ENCODE measurements at regions not wholly inside any gene's neighbourhood (a gene's known extent, or its start where the extent isn't known, plus 50 kb on each side); places are given as distances from the start of the nearest gene placed in this dataset.

- Histone ChIP-seq H3K9ac (replicated peaks; ENCODE audit: extremely low read depth, insufficient read depth, low read length) (no peak overlapping the region), H4K20me1 (replicated peaks; ENCODE audit: control insufficient read depth, extremely low read depth, insufficient read depth, low read length) (no peaks in the 10 kb centered on the region), H3K79me2 (ENCODE audit: control insufficient read depth, insufficient read depth, low read length) (no peaks in the 10 kb centered on the region), H2AFZ (ENCODE audit: low read depth, low read length) (no peak overlapping the region), H3K4me1 (ENCODE audit: control insufficient read depth, extremely low read depth, insufficient read depth, low read length) (no peaks in the 10 kb centered on the region), H3K9me1 (replicated peaks; ENCODE audit: control insufficient read depth, extremely low read depth, insufficient read depth, low read length) (no peaks in the 10 kb centered on the region), H3K4me3 (replicated peaks in 1 of 3; ENCODE audit: insufficient read depth in 1 of 3, low read depth in 1 of 3, low read length in 3 of 3) (no peak overlapping the region), H3K9me3 (replicated peaks; ENCODE audit: control insufficient read depth, insufficient read depth, low read length) (no peaks in the 10 kb centered on the region), H3K27me3 (ENCODE audit: control insufficient read depth in 2 of 2, insufficient read depth in 2 of 2, low read length in 2 of 2) (no peaks in the 10 kb centered on the region), H3K27ac (ENCODE audit: insufficient read depth, low read depth, low read length) (no peak overlapping the region), H3K36me3 (ENCODE audit: control insufficient read depth in 2 of 2, extremely low read depth in 1 of 2, insufficient read depth in 2 of 2, low read length in 2 of 2) (no peaks in the 10 kb centered on the region), H3K4me2 (ENCODE audit: insufficient read depth, low read length) (no peak overlapping the region)
- ChIA-PET POLR2A (no interaction called here), CTCF (no interaction called here)
- dilution Hi-C loops (cut with MboI; ENCODE audit: extremely low pct_ligation_motif_present, low sequenced_read_pairs), result no loop called here
- no peak for DNase-seq (ENCODE audit: low read depth, low spot score)
- TF ChIP-seq JUN (IDR thresholded peaks at IDR 0.05; ENCODE audit: borderline replicate concordance, insufficient read depth, insufficient read length, low read depth), result no peak
- no peak for TF ChIP-seq EZH2 (IDR thresholded peaks at IDR 0.05; ENCODE audit: borderline replicate concordance, low read depth, low read length, severe bottlenecking)
- no peak for TF ChIP-seq MAX (IDR thresholded peaks at IDR 0.05; ENCODE audit: insufficient read depth, insufficient read length)
- TF ChIP-seq POLR2AphosphoS5 (IDR thresholded peaks at IDR 0.05; ENCODE audit: insufficient read depth, low read depth, low read length), result no peak
- no peak for TF ChIP-seq GATA2 (IDR thresholded peaks at IDR 0.05; ENCODE audit: insufficient read depth, insufficient read length, low read depth, low read length)
- no peak for TF ChIP-seq MYC (IDR thresholded peaks at IDR 0.05; ENCODE audit: low read depth, low read length)
- no peak for TF ChIP-seq CTCF (IDR thresholded peaks at IDR 0.05; ENCODE audit: extremely low read depth in 1 of 2, insufficient read depth in 1 of 2, low read depth in 1 of 2, low read length in 2 of 2)
- no peak for TF ChIP-seq POLR2A (IDR thresholded peaks at IDR 0.05; ENCODE audit: low read depth, low read length)
- no peak for TF ChIP-seq FOS (IDR thresholded peaks at IDR 0.05; ENCODE audit: borderline replicate concordance, insufficient read depth, low read length)
- FAIRE-seq, result no peak
- no TSS peak for BruUV-seq (replicated peaks)
- intact Hi-C loops (cut with micrococcal nuclease), result no loop called here
Measured at GRCh38 chr3:22315925-22316324, 564.9 kb upstream of the ZNF385D start.

All from endothelial cell of umbilical vein (primary cell).